H1 (cell line): ENCODE measurements at regions not wholly inside any gene's neighbourhood (a gene's known extent, or its start where the extent isn't known, plus 50 kb on each side); places are given as distances from the start of the nearest gene placed in this dataset.

Experiments used
- CTCF ChIA-PET: fragments of 300-600 bp; sonication (Branson Sonifier 250); formaldehyde crosslinking; loops from one replicate; lab custom pipeline; 2021; ENCODE audit not compliant: partially characterized antibody; lab: Charles Lee
- POLR2A ChIA-PET: fragments of 300-600 bp; sonication (Branson Sonifier 250); formaldehyde crosslinking; loops from one replicate; lab custom pipeline; 2021; ENCODE audit warnings: inconsistent platforms; ENCODE audit not compliant: partially characterized antibody; lab: Charles Lee
- DNase-seq, 2 experiments: peaks; one replicate each; pipeline versions ENCODE4 v3.0.0 to v3.0.0-alpha.2; 2010 to 2022; ENCODE audit warnings: low spot score in 2 of 2, low read depth in 1 of 2, mixed read lengths in 1 of 2
- FAIRE-seq: peaks from 2 replicates; lab custom pipeline; 2011; peaks lifted over from hg19 to GRCh38; lab: Jason Lieb, UNC
- H2AFZ ChIP-seq: 2 replicates; pipeline ENCODE4 v1.8.1; 2012; ENCODE audit warnings: low read length, inconsistent platforms
- H2AK5ac ChIP-seq: 2 replicates; pipeline ENCODE4 v1.6.1; 2013; ENCODE audit warnings: low read depth, low read length
- H2BK120ac ChIP-seq: replicated peaks from 2 replicates; pipeline ENCODE3; 2013; ENCODE audit warnings: low read depth, low read length, inconsistent platforms
- H2BK12ac ChIP-seq: 2 replicates; pipeline ENCODE4 v1.6.1; 2013; ENCODE audit warnings: low read depth, low read length
- H2BK15ac ChIP-seq: 2 replicates; pipeline ENCODE4 v1.6.1; 2013; ENCODE audit warnings: low read length
- H2BK20ac ChIP-seq: 2 replicates; pipeline ENCODE4 v1.6.1; 2013; ENCODE audit warnings: low read length
- H2BK5ac ChIP-seq: 2 replicates; pipeline ENCODE4 v1.6.1; 2013; ENCODE audit warnings: low read depth, low read length
- H3K14ac ChIP-seq: 2 replicates; pipeline ENCODE4 v1.6.1; 2013; ENCODE audit warnings: inconsistent platforms; ENCODE audit not compliant: insufficient read length
- H3K18ac ChIP-seq: 2 replicates; pipeline ENCODE4 v1.6.1; 2013; ENCODE audit warnings: low read length; ENCODE audit errors: extremely low read depth
- H3K23ac ChIP-seq: 2 replicates; pipeline ENCODE4 v1.6.1; 2013; ENCODE audit warnings: inconsistent platforms; ENCODE audit not compliant: insufficient read length
- H3K23me2 ChIP-seq: 2 replicates; pipeline ENCODE4 v1.6.1; 2013; ENCODE audit warnings: low read depth, low read length
- H3K27ac ChIP-seq: 2 replicates; pipeline ENCODE4 v1.6.1; 2011; ENCODE audit warnings: low read depth, low read length, inconsistent platforms
- H3K27me3 ChIP-seq, 4 experiments: replicated peaks in 1 of 4; 1 replicate in 1 of 4; 2 replicates in 3 of 4; pipeline versions ENCODE4 v1.6.1 to v1.8.1; 2011 to 2013; ENCODE audit warnings: low read length in 3 of 4, mild to moderate bottlenecking in 3 of 4, inconsistent platforms in 2 of 4, mixed read lengths in 2 of 4, moderate library complexity in 1 of 4; ENCODE audit not compliant: control insufficient read depth in 3 of 4, insufficient read depth in 3 of 4; ENCODE audit errors: extremely low read depth in 1 of 4
- H3K36me3 ChIP-seq, 4 experiments: 2 replicates each; pipeline versions ENCODE4 v1.6.1 to v1.8.1; 2011 to 2013; ENCODE audit warnings: mild to moderate bottlenecking in 4 of 4, low read length in 3 of 4, moderate library complexity in 2 of 4, control low read depth in 1 of 4, inconsistent platforms in 1 of 4; ENCODE audit not compliant: insufficient read depth in 4 of 4, control insufficient read depth in 2 of 4
- H3K4ac ChIP-seq: replicated peaks from 2 replicates; pipeline ENCODE3; 2013; ENCODE audit warnings: low read length, low read depth, mixed read lengths, inconsistent platforms; ENCODE audit not compliant: insufficient read length
- H3K4me1 ChIP-seq, 4 experiments: replicated peaks in 1 of 4; 1 replicate in 1 of 4; 2 replicates in 3 of 4; pipeline versions ENCODE4 v1.6.1 to v1.8.1; 2011 to 2013; ENCODE audit warnings: low read length in 3 of 4, inconsistent platforms in 2 of 4, mixed read lengths in 1 of 4; ENCODE audit not compliant: insufficient read depth in 4 of 4, control insufficient read depth in 3 of 4
- H3K4me2 ChIP-seq, 2 experiments: 2 replicates each; pipeline versions ENCODE4 v1.6.1 to v1.8.1; 2011 to 2013; ENCODE audit warnings: low read depth in 2 of 2, low read length in 2 of 2, control low read depth in 1 of 2, inconsistent platforms in 1 of 2, mild to moderate bottlenecking in 1 of 2; ENCODE audit not compliant: insufficient read depth in 1 of 2
- H3K4me3 ChIP-seq, 4 experiments: fragments of 200-600, 300-600 bp in 1 of 4; sonication (generic), shearing (Covaris generic), sonication (Bioruptor Twin) in 1 of 4; 2 replicates each; pipeline versions ENCODE4 v1.5.1 to v1.8.1; 2011 to 2016; ENCODE audit warnings: low read length in 4 of 4, low read depth in 3 of 4, control low read depth in 2 of 4, inconsistent platforms in 2 of 4, mild to moderate bottlenecking in 2 of 4, mixed read lengths in 1 of 4, moderate library complexity in 1 of 4; ENCODE audit not compliant: insufficient read depth in 2 of 4; ENCODE audit errors: extremely low read depth in 1 of 4
- H3K56ac ChIP-seq: replicated peaks from 2 replicates; pipeline ENCODE3; 2013; ENCODE audit warnings: low read depth, mild to moderate bottlenecking, mixed read lengths, low read length, inconsistent platforms; ENCODE audit not compliant: insufficient read length
- H3K79me1 ChIP-seq: 2 replicates; pipeline ENCODE4 v1.6.1; 2013; ENCODE audit warnings: low read depth, low read length, control low read depth
- H3K79me2 ChIP-seq, 2 experiments: 2 replicates each; pipeline versions ENCODE4 v1.6.1 to v1.8.1; 2012 to 2013; ENCODE audit warnings: low read length in 2 of 2, mild to moderate bottlenecking in 2 of 2, inconsistent platforms in 1 of 2; ENCODE audit not compliant: insufficient read depth in 2 of 2, control insufficient read depth in 1 of 2
- H3K9ac ChIP-seq, 4 experiments: replicated peaks in 1 of 4; 1 replicate in 1 of 4; 2 replicates in 3 of 4; pipeline versions ENCODE4 v1.6.1 to v1.8.1; 2011 to 2013; ENCODE audit warnings: low read depth in 3 of 4, low read length in 3 of 4, control low read depth in 2 of 4, mild to moderate bottlenecking in 2 of 4, moderate library complexity in 2 of 4, inconsistent platforms in 1 of 4; ENCODE audit errors: extremely low read depth in 1 of 4
- H3K9me3 ChIP-seq, 2 experiments: 2 replicates each; pipeline versions ENCODE4 v1.6.1 to v1.8.1; 2012 to 2013; ENCODE audit warnings: mild to moderate bottlenecking in 2 of 2, moderate library complexity in 2 of 2, control low read depth in 1 of 2, inconsistent platforms in 1 of 2, low read depth in 1 of 2, low read length in 1 of 2, mixed read lengths in 1 of 2; ENCODE audit not compliant: insufficient read depth in 2 of 2
- H4K20me1 ChIP-seq, 2 experiments: replicated peaks in 1 of 2; 2 replicates each; pipeline versions ENCODE3 to v1.8.1; 2011 to 2013; ENCODE audit warnings: inconsistent platforms in 2 of 2, low read length in 2 of 2, mild to moderate bottlenecking in 1 of 2; ENCODE audit not compliant: insufficient read depth in 2 of 2, control insufficient read depth in 1 of 2
- H4K5ac ChIP-seq: 2 replicates; pipeline ENCODE4 v1.6.1; 2013; ENCODE audit warnings: low read length, low read depth, mixed read lengths, inconsistent platforms; ENCODE audit not compliant: insufficient read length
- H4K8ac ChIP-seq: 2 replicates; pipeline ENCODE4 v1.8.0; 2013; ENCODE audit warnings: mild to moderate bottlenecking, moderate library complexity, low read length, inconsistent platforms; ENCODE audit not compliant: insufficient read depth; ENCODE audit errors: extremely low read depth
- H4K91ac ChIP-seq: replicated peaks from 2 replicates; pipeline ENCODE3; 2013; ENCODE audit warnings: low read length, mixed read lengths, inconsistent platforms; ENCODE audit not compliant: insufficient read length
- ATF3 ChIP-seq: IDR thresholded peaks from 2 replicates; pipeline ENCODE4 v1.6.1; 2011; ENCODE audit warnings: low read depth, mild to moderate bottlenecking, low read length; ENCODE audit not compliant: insufficient read depth
- CBX8 ChIP-seq: fragments of 300-800, 300-1000 bp; sonication (generic); IDR thresholded peaks from 2 replicates; pipeline ENCODE4 v1.7.1; 2016; ENCODE audit warnings: low read depth, low read length, borderline replicate concordance
- NANOG ChIP-seq: IDR thresholded peaks from 2 replicates; pipeline ENCODE4 v1.6.1; 2011; ENCODE audit warnings: low read length, low read depth, mild to moderate bottlenecking, inconsistent platforms; ENCODE audit not compliant: insufficient read depth, poor library complexity, severe bottlenecking
- PHF8 ChIP-seq: fragments of 200-600 bp; sonication (generic); conservative IDR thresholded peaks from 2 replicates; pipeline ENCODE4 v1.7.1; 2012; ENCODE audit warnings: low read depth, mild to moderate bottlenecking, inconsistent platforms, low read length, moderate library complexity
- RNF2 ChIP-seq: fragments of 200-900, 300-1000 bp; sonication (generic); IDR thresholded peaks from 2 replicates; pipeline ENCODE4 v1.7.1; 2016; ENCODE audit warnings: borderline replicate concordance, low read depth, mild to moderate bottlenecking, antibody characterized with exemption, low read length; ENCODE audit not compliant: poor library complexity, severe bottlenecking; ENCODE audit errors: missing control alignments
- TAF1 ChIP-seq: IDR thresholded peaks from 2 replicates; pipeline ENCODE4 v1.6.1; 2011; ENCODE audit warnings: mild to moderate bottlenecking, low read depth, low read length
- WGBS, 2 experiments: shearing (Covaris generic) in 1 of 2; methylation state at CpG; one replicate each; pipeline versions ENCODE4 v1.1.6 to v1.1.7; 2013 to 2015; ENCODE audit warnings: low lambda C conversion rate in 2 of 2, mixed read lengths in 2 of 2, inconsistent platforms in 1 of 2, low coverage in 1 of 2, missing lambda C conversion rate in 1 of 2; ENCODE audit not compliant: insufficient replicate concordance in 2 of 2, insufficient coverage in 1 of 2, insufficient read length in 1 of 2; ENCODE audit errors: extremely low coverage in 1 of 2, missing lambda C conversion rate in 1 of 2; 5-methylcytosine and 5-hydroxymethylcytosine counted together

GRCh38 chr22:48600171-48600570 lies 1227.5 kb downstream of the BRD1 start:
- H3K4me2 ChIP-seq: no peak overlapping the region
- no peaks in the 10 kb centered on the region; a peak in 1 of 8 replicates for H3K36me3 ChIP-seq
- no peak overlapping the region for H2BK120ac ChIP-seq
- H3K79me2 ChIP-seq: peaks cover 0 to 8% of the 10 kb centered on the region in 2 experiments; a peak in 2 of 4 replicates
- no peak overlapping the region for H2BK12ac ChIP-seq
- 94% methylated on average over 17 of the region's 17 CpGs; no CpG with 5 or more reads in 1 of the 2 experiments for WGBS, 2 experiments
- H3K9ac ChIP-seq: no peak overlapping the region
- no peak overlapping the region for H3K4me3 ChIP-seq
- H4K20me1 ChIP-seq: peaks cover 5 to 23% of the 10 kb centered on the region in 2 experiments
- H2AK5ac ChIP-seq: no peak overlapping the region
- no peaks in the 10 kb centered on the region; a peak in 1 of 7 replicates for H3K27me3 ChIP-seq
- DNase-seq (no peak), FAIRE-seq (no peak)
- no peak overlapping the region for H4K91ac ChIP-seq
- H2AFZ ChIP-seq: no peak overlapping the region
- no peak overlapping the region; the same call in 1 of the 2 replicates for H2BK5ac ChIP-seq
- H2BK15ac ChIP-seq: no peak overlapping the region
- no peak overlapping the region for H2BK20ac ChIP-seq
- peaks cover 3% of the 10 kb centered on the region; the same call in 1 of the 2 replicates for H3K79me1 ChIP-seq
- H3K9me3 ChIP-seq: peaks cover 2 to 3% of the 10 kb centered on the region in 2 experiments; a peak in 1 of 4 replicates
- no peak overlapping the region; the same call in 1 of the 2 replicates for H4K8ac ChIP-seq
- H4K5ac ChIP-seq: no peak overlapping the region
- no peak overlapping the region for H3K56ac ChIP-seq
- POLR2A ChIA-PET: no interaction called here
- no peak overlapping the region for H3K27ac ChIP-seq
- no peak overlapping the region for H3K14ac ChIP-seq
- no peak overlapping the region for H3K18ac ChIP-seq
- CTCF ChIA-PET: no interaction called here
- H3K23me2 ChIP-seq: peaks cover 5% of the 10 kb centered on the region
- no peaks in the 10 kb centered on the region for H3K4me1 ChIP-seq
- H3K4ac ChIP-seq: no peak overlapping the region
- no peak overlapping the region for H3K23ac ChIP-seq
- no peak for TF ChIP-seq ATF3
- no peak for TF ChIP-seq TAF1
- no peak for TF ChIP-seq NANOG
- no peak for TF ChIP-seq CBX8
- no peak for TF ChIP-seq PHF8
- TF ChIP-seq RNF2: no peak
